ENCODE measurements at regions not wholly inside any gene's neighbourhood (a gene's known extent, or its start where the extent isn't known, plus 50 kb on each side); places are given as distances from the start of the nearest gene placed in this dataset.

GRCh38 chr18:40875101-40875615 lies 1079.9 kb upstream of the PIK3C3 start:
- TF ChIP-seq CTCF (IDR thresholded peaks at IDR 0.05; ENCODE audit: low read depth, low read length) (no peak), POLR2A (IDR thresholded peaks at IDR 0.05; ENCODE audit: extremely low read depth, insufficient read length) (no peak)
